HG02981 (cell line): ENCODE measurements at regions not wholly inside any gene's neighbourhood (a gene's known extent, or its start where the extent isn't known, plus 50 kb on each side); places are given as distances from the start of the nearest gene placed in this dataset.
"Not testable (repeated sequence)": the region's sequence is repeated elsewhere in the genome, so short reads cannot be mapped to it uniquely, and the experiment has no call there.

Experiments
- ATAC-seq: cut with Tn5 transposase; IDR thresholded peaks from one replicate; pipeline ENCODE4 v1.9.1; 2021; ENCODE audit warnings: mild to moderate bottlenecking, moderate library complexity; ENCODE audit not compliant: unreplicated experiment

DNA sequence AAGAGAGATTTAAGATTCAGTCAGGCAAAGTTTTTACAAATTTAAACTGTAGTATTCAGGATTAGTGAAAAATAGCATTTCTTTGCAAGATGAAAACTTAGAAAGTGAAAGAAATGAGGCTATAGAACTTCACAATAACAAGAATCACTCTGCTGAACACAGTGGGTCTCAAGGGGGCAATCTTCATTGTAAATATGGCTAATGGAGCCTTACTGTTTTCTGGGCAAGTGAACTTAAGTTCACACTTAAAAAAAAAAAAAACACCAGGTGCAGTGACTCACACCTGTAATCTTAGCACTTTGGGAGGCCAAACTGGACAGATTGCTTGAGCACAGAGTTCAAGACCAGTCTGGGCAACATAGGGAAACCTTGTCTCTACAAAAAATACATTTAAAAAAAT, 175.9 kb upstream of the SNX2 start:
- ATAC-seq: no peak

DNA sequence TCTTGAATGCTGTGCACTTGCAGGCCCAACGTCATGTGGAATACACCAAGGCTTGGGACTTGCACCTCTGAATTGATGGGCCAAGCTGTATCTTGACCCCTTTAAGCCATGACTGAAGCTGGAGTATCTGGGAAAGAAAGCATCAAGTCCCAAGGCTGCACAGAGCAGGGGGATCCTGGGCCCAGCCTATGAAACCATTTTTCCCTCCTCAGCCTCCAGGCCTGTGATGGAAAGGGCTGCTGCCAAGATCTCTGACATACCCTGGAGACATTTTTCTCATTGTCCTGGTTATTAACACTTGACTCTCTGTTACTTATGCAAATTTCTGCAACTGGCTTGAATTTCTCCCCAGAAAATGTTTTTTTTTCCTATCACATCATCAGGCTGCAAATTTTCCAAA, 174.0 kb upstream of the SNX2 start:
- no peak for ATAC-seq

DNA sequence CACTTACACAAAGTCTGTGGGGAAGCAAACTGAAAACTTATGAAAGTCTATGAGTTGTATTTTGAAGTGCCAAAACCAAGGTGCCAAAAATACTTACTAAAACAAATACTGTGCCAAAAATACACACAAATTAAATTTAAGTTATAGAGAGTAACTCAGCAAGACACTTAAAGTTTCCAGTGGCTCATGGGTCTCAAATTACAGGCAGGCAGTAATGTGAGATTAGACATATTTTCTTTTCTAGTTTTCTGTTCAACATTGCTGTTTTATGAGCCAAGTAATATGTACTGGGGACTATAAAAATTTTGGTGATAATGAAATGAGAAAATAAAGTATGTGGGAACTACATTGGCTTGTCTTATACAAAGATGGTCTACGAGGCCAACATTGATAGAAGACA, 172.2 kb upstream of the SNX2 start:
- ATAC-seq: no peak

DNA sequence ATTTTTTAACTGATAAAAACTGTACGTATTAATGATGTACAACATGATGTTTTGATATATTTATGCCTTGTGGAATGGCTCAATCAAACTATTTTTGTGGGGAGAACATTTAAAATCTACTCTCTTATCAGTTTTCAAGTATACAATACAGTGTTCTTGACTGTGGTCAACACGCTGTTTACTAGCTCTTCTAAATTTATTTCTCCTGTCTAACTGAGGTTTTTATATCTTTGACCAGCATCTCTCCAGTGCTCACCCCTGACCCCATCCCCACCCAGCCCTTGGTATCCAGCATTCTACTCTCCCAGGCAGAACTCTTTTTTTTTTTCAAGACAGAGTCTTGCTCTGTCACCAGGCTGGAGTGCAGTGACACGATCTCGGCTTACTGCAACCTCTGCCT, 169.6 kb upstream of the SNX2 start:
- ATAC-seq: no peak

DNA sequence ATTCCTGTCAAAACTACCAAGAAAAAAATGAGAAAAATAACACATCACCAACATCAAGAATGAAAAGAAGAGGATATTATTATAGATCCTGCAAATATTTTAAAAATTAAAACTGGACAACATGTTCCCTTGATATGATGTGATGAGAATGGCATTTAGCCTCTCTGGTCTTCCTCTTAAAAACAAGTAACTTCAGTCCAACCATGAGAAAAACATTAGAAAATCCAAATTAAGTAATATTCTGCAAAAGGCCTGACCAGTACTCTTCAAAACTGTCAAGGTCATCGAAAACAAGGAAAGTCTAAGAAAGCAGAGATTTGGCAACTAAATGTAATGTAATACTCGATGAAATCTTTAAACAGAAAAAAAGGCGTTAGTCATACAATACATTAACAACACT, 167.1 kb upstream of the SNX2 start:
- ATAC-seq: no peak

DNA sequence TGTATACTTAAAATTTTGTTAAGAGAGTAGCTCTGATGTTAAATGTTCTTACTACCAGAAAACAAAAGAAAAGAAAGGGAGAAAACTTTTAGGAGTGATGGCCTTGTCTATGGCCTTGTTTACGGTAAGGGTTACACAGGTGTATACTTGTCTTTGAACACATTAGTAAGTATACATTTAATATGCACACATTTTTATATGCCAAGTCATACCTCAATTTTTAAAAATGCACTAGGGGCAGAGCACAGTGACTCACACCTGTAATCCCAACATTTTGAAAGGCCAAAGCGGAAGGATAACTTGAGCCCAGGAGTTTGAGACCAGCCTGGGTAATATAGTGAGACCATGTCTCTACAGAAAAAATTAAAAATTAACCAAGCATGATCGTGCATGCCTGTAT, 166.7 kb upstream of the SNX2 start:
- ATAC-seq: no peak

DNA sequence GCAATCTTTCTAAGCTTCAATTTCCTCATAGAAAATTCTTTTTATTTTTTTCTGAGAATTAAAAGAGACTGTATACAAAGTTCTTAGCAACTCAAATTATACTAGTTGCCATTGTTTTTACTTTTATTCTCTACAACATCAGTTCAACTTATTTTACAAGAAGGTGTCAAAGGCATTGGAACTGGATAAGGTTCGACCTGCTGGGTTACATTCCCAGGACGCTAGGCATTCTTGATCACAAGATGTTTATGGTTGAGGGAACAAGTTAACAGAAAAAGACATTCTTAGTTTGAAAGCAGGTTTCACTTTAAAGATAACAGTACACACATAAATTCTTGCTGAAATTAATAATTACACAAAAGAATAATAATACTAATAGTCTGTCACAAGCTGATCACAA, 163.5 kb upstream of the SNX2 start:
- no peak for ATAC-seq

DNA sequence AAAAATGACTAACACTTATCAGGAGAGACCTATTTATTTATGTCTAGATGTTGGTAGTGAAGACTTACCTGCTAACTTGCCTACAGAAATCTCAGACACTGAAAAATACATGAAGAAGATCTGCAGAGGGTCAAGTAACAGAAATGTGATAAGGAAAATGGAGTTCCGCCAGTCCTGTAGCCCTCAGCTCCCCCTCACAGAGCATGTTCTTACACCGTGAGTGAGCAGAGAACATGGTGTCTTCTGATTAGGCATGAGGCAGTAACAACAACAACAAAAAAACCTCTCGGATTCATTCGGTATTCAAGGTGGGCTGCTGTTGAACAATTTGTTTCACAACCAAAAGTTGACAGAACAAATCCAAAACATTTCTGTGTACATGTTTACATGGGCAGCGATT, 162.0 kb upstream of the SNX2 start:
- ATAC-seq: no peak

DNA sequence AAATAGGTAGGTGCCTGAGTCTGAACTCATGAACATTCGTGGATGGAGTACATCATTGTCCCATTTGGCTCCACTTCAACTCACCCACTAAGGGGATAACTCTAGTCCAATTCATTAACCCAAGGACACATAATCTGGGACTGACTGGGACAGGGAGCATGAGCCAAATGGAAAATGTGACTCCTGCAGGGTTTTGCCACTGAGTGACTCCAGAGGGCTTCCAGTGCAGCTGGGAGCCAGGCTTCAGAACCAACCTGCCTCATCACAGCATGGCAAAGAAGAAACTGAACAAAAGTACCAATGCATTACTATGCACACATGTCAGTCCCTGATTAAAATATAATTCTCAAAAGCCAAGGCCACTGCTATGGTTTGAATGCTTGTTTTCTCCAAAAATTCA, 159.7 kb upstream of the SNX2 start:
- no peak for ATAC-seq

DNA sequence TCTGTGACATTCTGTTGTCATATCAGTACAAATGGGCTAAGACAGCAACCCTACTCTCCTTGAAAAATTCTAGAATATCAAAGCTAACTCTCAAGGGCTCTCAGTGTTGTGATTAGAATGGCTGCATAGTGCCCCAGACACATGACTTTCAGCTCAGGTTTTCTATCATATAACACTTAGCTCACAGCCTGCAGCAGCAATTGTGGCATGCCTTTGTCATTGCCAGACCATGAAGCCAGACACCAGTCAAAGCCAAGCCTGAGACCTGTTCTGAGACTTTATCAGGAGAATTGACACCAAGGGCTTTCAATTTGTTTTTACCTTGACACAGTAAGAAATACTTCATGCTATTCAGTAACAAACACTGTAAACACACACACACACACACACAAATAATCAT, 159.0 kb upstream of the SNX2 start:
- ATAC-seq: no peak

DNA sequence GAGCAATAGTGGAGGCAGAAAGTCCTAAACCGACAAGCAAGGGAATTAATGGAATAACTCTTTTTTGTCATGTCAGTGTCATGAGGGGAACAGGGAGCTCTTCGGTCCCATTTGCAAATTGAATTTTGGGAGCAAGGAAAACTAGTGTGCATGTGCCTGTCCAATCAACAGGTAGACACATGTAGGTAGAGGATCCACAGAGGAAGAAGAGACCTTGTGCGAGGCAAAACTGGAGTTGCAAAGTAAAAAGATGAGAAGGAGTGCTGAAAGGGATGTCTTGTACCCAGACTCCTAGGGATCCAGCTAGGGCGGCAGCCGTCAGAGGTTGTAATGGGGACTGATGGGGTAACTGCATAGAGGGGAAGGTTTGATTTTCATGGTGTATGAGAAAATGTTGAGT, 156.8 kb upstream of the SNX2 start:
- ATAC-seq: not testable (repeated sequence)

DNA sequence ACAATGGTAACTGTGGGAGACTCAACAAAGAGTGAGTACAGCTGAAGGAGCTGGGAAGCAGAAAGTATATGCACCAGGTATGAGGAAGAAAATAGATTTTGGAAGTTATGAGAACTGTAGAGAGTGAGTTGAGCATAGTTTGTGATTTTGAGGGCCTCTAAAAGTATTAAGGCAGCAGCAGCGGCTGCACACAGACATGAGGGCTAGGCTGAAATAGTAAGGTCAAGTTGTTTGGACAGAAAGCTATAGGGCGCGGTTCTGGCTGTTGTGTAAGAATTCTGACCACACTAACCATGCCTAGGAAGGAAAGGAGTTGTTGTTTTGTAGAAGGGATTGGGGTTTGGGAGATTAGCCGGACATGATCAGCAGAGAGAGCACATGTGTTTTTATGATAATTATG, 154.1 kb upstream of the SNX2 start:
- not testable (repeated sequence) for ATAC-seq

DNA sequence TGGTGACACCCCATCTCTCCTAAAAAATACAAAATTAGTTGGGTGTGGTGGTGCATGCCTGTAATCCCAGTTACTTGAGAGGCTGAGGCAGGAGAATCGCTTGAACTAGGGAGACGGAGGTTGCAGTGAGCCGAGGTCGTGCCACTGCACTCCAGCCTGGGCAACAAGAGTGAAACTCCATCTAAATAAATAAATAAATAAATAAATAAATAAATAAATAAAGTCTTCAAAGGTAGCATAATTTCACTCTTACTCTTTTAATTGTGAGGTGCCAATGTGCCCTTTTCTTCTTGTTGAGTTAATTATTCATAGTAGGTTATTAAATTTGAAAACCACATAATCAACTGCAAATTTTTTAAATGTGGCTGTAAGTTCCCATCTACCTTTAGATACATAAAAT, 146.2 kb upstream of the SNX2 start:
- ATAC-seq: not testable (repeated sequence)

DNA sequence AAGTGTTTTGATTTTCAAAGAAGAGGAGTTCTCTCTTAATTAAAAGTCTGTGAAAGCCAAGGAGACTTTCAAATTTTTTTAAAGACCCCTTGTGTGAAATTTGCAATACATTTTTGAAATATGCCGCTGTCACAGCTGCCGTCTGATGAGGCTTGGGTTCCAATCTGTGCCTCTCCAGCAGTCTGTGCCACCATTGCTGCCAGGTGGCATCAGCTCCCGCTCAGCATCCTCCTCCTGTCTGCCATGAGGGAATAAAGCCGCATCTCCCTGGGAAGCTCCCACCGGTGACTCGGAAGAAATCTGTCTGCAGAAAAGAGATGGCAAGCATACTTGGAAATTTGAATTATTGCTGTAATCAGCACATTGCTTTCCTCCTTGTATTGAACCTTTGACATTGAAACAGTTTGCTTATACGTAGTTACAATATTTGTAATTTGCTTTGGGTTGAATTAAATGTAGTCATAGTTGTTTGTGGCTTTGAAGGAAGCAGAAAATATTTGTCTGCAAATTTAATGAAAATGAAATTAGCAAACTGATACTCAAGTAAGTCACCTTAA, 145.7 kb upstream of the SNX2 start:
- no peak for ATAC-seq

DNA sequence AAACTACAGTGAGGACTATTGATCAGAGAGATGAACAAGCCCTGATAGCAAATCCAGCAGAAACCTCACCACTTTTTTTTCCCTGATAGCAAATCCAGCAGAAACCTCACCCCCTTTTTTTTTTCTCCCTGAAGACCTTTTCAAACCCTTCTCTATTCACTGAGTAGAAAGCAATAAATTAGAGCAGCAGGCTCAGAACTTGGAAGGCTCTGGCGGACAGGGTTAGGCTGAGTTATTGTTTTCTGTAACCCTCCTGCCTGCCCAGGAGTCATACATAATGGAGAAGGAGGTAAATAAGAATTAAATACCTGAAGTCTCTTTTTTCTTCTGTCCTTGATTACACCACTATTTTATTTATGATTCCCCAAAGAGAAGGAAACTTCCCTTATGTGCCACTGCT, 136.3 kb upstream of the SNX2 start:
- no peak for ATAC-seq

DNA sequence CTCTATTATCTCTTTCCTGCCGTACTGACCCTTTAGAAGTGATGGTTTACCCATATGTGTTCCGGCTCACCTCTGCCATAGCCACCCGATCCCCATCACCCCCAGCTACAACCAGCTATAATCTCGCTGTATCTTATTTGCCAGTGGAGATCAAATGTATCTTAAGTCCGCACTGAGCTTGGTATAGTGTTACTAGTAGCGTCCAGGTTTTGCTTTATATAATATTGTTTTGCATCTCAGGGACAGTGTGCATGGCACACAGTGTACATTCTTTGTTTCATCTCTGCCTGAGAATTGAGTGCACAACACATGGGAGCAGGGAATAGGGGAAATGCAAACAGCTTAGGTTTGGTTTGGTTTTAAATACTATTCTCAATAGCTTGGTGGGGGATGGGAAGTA, 135.8 kb upstream of the SNX2 start:
- no peak for ATAC-seq

DNA sequence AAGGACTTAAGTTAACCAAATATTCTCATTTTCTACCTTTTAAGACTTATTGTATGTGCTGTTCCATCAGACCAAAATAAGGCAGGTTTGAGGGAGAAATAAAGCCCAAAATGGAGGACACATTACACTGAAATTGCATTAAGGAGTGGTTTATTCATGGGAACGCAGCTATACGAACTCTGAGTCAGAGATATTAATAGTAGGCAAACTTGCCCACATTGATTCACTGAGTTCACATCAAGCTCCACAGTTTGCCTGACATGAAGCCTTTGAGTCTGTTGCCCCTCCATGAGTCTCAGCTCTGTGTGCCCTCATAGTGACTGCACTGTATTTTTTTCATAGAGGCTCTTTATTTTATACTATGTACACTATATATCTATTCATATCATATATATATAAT, 135.0 kb upstream of the SNX2 start:
- ATAC-seq: no peak

DNA sequence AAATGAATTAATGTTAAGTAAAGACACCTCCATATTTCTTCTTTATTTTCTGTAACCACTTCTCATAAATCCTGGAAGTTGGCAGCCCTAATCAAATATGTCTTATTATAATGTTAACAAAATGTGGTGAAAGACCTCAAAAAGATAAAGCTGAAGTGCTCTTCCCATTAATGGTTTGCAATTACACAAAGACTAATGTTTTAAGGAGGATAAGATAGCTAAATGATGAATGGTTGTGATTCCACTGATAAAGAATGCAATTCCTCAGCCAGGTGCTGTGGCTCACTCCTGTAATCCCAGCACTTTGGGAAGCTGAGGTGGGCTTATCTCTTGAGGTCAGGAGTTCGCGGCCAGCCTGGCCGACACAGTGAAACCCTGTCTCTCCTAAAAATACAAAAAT, 125.8 kb upstream of the SNX2 start:
- no peak for ATAC-seq

DNA sequence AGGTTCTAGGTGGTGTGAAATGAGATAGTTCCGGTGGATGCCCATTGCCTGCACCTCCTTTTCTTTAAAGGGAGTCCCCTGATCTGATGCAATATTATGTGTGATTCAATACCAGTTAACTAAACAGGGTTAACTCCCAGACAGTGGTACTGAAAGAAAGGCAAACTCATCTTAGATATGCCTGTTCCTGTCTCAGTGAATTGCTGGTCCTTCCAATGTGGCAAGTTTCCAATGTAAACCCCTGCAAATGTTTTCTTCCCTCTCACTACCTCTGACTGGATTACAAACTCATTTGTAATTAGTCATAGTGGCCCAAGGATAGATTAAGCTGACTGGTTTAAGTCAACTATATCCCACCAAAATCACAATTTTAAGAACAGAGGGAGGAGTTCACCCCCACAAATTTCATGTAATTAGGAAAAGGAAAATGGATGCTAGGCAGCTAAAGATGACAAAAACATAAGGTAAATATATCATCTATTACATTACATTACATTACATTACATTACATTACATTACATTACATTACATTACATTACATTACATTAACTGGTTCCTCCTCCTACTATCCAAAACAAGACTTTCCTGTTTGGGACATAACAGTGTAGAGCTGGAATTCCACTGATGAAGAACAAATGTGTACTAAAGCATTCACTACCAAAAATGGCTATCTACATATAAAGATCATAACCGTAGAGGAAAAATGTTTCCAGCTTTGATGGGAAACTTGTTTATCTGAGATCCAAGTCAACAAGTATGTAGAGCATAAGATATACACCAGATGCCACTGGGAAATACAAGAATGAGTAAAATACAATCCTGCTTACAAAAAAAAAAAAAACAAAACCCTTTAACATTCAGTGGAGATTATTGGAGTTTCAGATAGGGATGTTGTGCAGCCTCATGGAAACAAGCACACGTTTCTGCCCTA, 121.5 kb upstream of the SNX2 start:
- ATAC-seq: no peak

DNA sequence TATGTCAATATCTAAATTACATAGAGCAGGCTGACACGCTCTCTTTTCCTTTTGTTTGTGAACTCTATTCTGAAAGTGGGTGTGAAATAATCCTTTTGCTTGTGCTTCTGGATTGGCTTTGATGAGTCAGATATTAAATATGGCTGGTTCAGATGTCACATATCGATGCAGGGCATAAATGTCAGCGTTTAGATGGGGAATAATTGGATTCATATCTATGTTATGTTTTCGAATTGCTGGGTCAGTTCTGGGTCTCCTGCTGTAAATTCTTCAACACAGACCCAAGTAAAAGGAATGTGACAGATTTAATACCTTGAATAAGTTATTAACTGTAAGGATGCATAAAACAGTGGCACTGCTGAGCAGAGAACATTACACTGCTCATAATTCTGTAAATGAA, 118.7 kb upstream of the SNX2 start:
- no peak for ATAC-seq

DNA sequence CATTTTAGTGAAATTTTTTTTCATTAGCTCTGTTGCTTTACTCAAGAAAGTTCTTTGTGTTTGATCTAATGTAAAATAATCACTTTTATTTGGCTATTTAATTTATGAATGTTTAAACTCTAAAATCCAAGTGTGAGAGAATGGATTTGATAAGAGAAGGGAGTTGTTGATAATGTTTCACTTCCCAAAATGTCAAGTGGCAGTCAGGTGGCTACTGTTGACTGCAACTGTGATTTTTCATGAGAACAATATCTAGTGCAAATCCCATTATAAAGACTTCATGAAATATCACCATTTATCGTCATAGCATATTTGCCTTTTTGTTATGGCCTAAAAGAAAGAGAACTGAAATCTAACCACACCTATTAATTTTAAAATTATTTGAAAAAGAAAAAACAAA, 118.3 kb upstream of the SNX2 start:
- no peak for ATAC-seq

DNA sequence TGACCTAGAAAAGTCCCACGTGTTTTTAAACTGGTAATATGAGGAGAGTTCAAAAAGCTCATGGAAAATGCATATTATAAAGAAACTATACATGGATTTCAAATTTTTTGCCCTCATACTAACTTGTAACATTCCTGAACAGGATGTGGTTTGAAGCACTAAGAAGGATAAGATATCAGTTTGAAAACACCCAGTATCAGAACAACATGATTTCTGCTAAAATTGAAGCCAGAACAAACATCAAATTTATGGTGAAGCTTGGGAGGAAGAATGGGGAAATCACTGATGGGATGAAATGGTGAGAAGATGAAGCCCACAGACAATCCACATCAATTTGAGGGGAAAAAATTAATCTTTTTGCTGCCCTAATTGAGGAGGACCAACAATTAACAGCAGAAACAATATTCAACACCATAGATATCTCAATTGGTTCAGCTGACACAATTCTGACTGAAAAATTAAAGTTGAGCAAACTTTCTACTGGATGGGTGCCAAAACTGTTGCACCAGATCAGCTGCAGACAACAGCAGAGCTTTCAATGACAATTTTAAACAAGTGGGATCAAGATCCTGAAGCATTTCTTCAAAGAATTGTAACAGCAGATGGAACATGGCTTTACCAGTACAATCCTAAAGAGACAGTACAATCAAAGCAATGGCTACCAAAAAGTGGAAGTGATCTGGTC, 113.2 kb upstream of the SNX2 start:
- no peak for ATAC-seq
